ENCODE measurements at regions not wholly inside any gene's neighbourhood (a gene's known extent, or its start where the extent isn't known, plus 50 kb on each side); places are given as distances from the start of the nearest gene placed in this dataset.

GRCh38 chr18:42164556-42164955 is 209.5 kb downstream of the PIK3C3 start:
- TF ChIP-seq CTCF (IDR thresholded peaks at IDR 0.05) (no peak), POLR2AphosphoS5 (IDR thresholded peaks at IDR 0.05) (no peak), POLR2A (IDR thresholded peaks at IDR 0.05) (no peak)
